CD8-positive, alpha-beta memory T cell (primary cell): ENCODE measurements at regions not wholly inside any gene's neighbourhood (a gene's known extent, or its start where the extent isn't known, plus 50 kb on each side); places are given as distances from the start of the nearest gene placed in this dataset.

ENCODE experiments used
- CTCF ChIA-PET: fragments of 350-600 bp; sonication (Branson Sonifier 250); formaldehyde crosslinking; loops from one replicate; lab custom pipeline; 2021; ENCODE audit warnings: antibody characterized with exemption; lab: Charles Lee
- POLR2A ChIA-PET: fragments of 350-600 bp; sonication (Branson Sonifier 250); formaldehyde crosslinking; loops from one replicate; lab custom pipeline; 2021; ENCODE audit warnings: antibody characterized with exemption; lab: Charles Lee
- DNase-seq, 5 donors: peaks; one replicate each; pipeline versions ENCODE4 v3.0.0 to v3.0.0-alpha.2; 2020 to 2022; ENCODE audit warnings: mixed read lengths in 1 of 5
- H3K27ac ChIP-seq: one replicate; pipeline ENCODE4 v1.7.0; 2013; ENCODE audit warnings: low read depth, mild to moderate bottlenecking, low read length, moderate library complexity
- H3K27me3 ChIP-seq: 2 replicates; pipeline ENCODE4 v1.7.0; 2013; ENCODE audit warnings: low read length, mild to moderate bottlenecking; ENCODE audit not compliant: insufficient read depth, poor library complexity, severe bottlenecking
- H3K36me3 ChIP-seq: 2 replicates; pipeline ENCODE4 v1.7.0; 2013; ENCODE audit warnings: mild to moderate bottlenecking, low read length, moderate library complexity; ENCODE audit not compliant: insufficient read depth
- H3K4me1 ChIP-seq: 2 replicates; pipeline ENCODE4 v1.7.0; 2013; ENCODE audit warnings: mild to moderate bottlenecking, low read length, moderate library complexity; ENCODE audit not compliant: insufficient read depth
- H3K4me3 ChIP-seq: 2 replicates; pipeline ENCODE4 v1.7.0; 2013; ENCODE audit warnings: mild to moderate bottlenecking, low read length
- H3K9me3 ChIP-seq: 2 replicates; pipeline ENCODE4 v1.7.0; 2013; ENCODE audit warnings: mild to moderate bottlenecking, low read length
- H3K27ac Mint-ChIP-seq, 8 donors: one replicate each; pipeline ENCODE4 v1.8.0; 2020 to 2021; ENCODE audit warnings: mixed read lengths in 8 of 8, mild to moderate bottlenecking in 6 of 8, inconsistent platforms in 3 of 8, moderate library complexity in 3 of 8
- H3K27me3 Mint-ChIP-seq, 2 donors: one replicate each; pipeline ENCODE4 v1.8.0; 2020 to 2021; ENCODE audit warnings: mixed read lengths in 2 of 2, mild to moderate bottlenecking in 1 of 2, moderate library complexity in 1 of 2
- H3K36me3 Mint-ChIP-seq, 3 donors: one replicate each; pipeline ENCODE4 v1.8.0; 2020 to 2021; ENCODE audit warnings: mixed read lengths in 3 of 3, inconsistent platforms in 1 of 3, mild to moderate bottlenecking in 1 of 3
- H3K4me1 Mint-ChIP-seq, 3 donors: one replicate each; pipeline ENCODE4 v1.8.0; 2020 to 2021; ENCODE audit warnings: mixed read lengths in 3 of 3, inconsistent platforms in 1 of 3, mild to moderate bottlenecking in 1 of 3
- H3K4me3 Mint-ChIP-seq, 7 donors: one replicate each; pipeline ENCODE4 v1.8.0; 2020 to 2021; ENCODE audit warnings: mixed read lengths in 7 of 7, mild to moderate bottlenecking in 6 of 7, moderate library complexity in 4 of 7, inconsistent platforms in 2 of 7
- H3K9me3 Mint-ChIP-seq, 5 donors: one replicate each; pipeline ENCODE4 v1.8.0; 2020 to 2022; ENCODE audit warnings: mixed read lengths in 5 of 5, mild to moderate bottlenecking in 3 of 5, moderate library complexity in 2 of 5, inconsistent platforms in 1 of 5

DNA sequence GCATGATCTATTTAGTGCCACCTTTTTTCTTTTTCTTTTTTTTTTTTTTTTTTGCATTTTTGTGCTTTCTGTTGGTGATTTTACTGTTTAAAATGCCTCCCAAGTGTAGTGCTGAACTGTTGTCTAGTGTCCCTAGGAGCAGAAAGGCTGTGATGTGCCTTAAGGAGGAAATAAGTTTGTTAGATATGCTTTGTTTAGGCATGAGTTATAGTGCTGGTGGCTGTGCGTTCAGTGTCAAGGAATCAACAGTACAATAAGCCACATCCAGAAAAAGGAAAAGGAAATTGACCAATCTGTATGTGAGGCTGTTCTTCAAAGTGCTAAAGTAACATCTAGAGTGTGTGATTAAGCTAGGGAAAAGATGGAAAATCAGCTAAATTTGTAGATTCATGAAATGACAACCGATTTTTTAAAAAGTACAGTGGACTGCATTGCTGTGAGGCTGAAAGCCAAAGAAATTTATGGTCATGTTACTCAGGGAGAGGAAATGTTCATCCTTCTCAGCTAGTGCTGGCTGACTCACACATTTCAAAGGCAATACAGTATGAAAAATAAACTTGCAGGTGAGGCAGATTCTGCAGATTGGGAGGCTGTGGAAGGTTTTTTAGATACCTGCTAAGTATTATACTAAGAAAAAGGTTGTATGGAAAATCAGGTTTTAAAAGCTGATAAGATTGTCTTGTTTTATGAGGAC, 122.7 kb upstream of the ADCY1 start:
- H3K4me3 Mint-ChIP-seq: no peak overlapping the region
- Histone ChIP-seq H3K27ac (no peak overlapping the region), H3K36me3 (no peaks in the 10 kb centered on the region), H3K27me3 (no peaks in the 10 kb centered on the region), H3K4me3 (no peak overlapping the region), H3K9me3 (no peaks in the 10 kb centered on the region), H3K4me1 (no peaks in the 10 kb centered on the region)
- no peaks in the 10 kb centered on the region for H3K9me3 Mint-ChIP-seq
- H3K4me1 Mint-ChIP-seq: no peaks in the 10 kb centered on the region
- no peak for DNase-seq
- H3K27ac Mint-ChIP-seq: no peak overlapping the region
- H3K27me3 Mint-ChIP-seq: peaks cover 7 to 35% of the 10 kb centered on the region in 2 donors
- H3K36me3 Mint-ChIP-seq: no peaks in the 10 kb centered on the region
- POLR2A ChIA-PET: no interaction called here
- CTCF ChIA-PET: no interaction called here

GRCh38 chr7:45454771-45455170, 119.4 kb upstream of the ADCY1 start:
- DNase-seq: no peak
- no peaks in the 10 kb centered on the region for H3K36me3 Mint-ChIP-seq
- POLR2A ChIA-PET: no interaction called here
- H3K9me3 Mint-ChIP-seq: no peaks in the 10 kb centered on the region
- Histone ChIP-seq H3K36me3 (no peaks in the 10 kb centered on the region), H3K27ac (no peak overlapping the region), H3K4me1 (no peaks in the 10 kb centered on the region), H3K9me3 (no peaks in the 10 kb centered on the region), H3K27me3 (no peaks in the 10 kb centered on the region), H3K4me3 (no peak overlapping the region)
- H3K4me3 Mint-ChIP-seq: no peak overlapping the region
- peaks cover 7 to 29% of the 10 kb centered on the region in 2 donors for H3K27me3 Mint-ChIP-seq
- H3K4me1 Mint-ChIP-seq: no peaks in the 10 kb centered on the region
- CTCF ChIA-PET: no interaction called here
- H3K27ac Mint-ChIP-seq: no peak overlapping the region

GRCh38 chr7:45455662-45456061, 118.5 kb upstream of the ADCY1 start:
- ChIA-PET POLR2A (no interaction called here), CTCF (no interaction called here)
- peaks cover 7 to 27% of the 10 kb centered on the region in 2 donors for H3K27me3 Mint-ChIP-seq
- H3K9me3 Mint-ChIP-seq: no peaks in the 10 kb centered on the region
- H3K36me3 ChIP-seq: no peaks in the 10 kb centered on the region
- H3K4me3 ChIP-seq: no peak overlapping the region
- H3K4me3 Mint-ChIP-seq: no peak overlapping the region
- no peaks in the 10 kb centered on the region for H3K9me3 ChIP-seq
- H3K27ac ChIP-seq: no peak overlapping the region
- no peaks in the 10 kb centered on the region for H3K4me1 ChIP-seq
- H3K27ac Mint-ChIP-seq: no peak overlapping the region
- no peaks in the 10 kb centered on the region for H3K4me1 Mint-ChIP-seq
- H3K36me3 Mint-ChIP-seq: no peaks in the 10 kb centered on the region
- no peaks in the 10 kb centered on the region for H3K27me3 ChIP-seq
- no peak for DNase-seq

GRCh38 chr7:45456105-45456504, 118.1 kb upstream of the ADCY1 start:
- Mint-ChIP-seq H3K9me3 (no peaks in the 10 kb centered on the region), H3K27me3 (peaks cover 7 to 27% of the 10 kb centered on the region in 2 donors), H3K36me3 (no peaks in the 10 kb centered on the region), H3K4me3 (no peak overlapping the region), H3K27ac (no peak overlapping the region), H3K4me1 (no peaks in the 10 kb centered on the region)
- ChIA-PET POLR2A (no interaction called here), CTCF (no interaction called here)
- Histone ChIP-seq H3K27ac (no peak overlapping the region), H3K4me1 (no peaks in the 10 kb centered on the region), H3K36me3 (no peaks in the 10 kb centered on the region), H3K27me3 (no peaks in the 10 kb centered on the region), H3K9me3 (no peaks in the 10 kb centered on the region), H3K4me3 (no peak overlapping the region)
- no peak for DNase-seq

DNA sequence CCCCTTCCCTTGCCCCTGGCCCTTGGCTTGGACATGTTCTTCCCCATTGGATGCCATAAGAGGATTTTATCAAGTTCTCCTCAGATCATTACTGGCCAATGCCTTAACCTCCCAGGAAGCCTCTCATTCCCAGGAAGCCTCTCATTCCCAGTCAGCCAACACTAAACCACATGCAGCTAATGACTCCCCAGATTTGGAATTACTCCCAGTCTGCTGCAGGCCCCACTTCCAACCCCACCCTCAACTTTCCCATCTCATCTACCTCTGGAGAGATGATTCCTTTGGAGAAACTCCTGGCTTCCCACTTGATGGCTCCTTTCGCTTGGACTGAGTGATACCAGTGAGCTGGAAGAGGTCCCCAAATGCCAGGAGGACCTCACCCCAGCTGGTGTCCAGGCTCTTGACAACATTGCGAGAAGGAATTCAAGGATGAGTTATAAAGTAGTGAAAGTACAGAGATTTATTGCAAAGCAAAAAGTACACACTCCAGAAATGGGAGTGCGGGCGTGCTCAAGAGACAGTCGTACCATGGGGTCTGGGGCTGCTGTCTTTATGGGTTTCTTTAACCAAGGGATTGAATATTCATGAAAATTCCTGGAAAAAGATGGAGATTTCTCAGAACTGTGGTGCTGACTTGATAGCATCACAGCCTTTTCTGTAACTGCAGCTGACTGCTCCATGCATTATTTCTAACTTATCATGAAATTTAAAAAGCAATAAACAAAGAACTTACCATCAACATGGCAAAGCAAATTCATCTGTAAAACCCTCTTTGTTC, 117.2 kb upstream of the ADCY1 start:
- no peaks in the 10 kb centered on the region for H3K36me3 Mint-ChIP-seq
- peaks cover 7 to 26% of the 10 kb centered on the region in 2 donors for H3K27me3 Mint-ChIP-seq
- no peaks in the 10 kb centered on the region for H3K9me3 ChIP-seq
- no peak overlapping the region for H3K4me3 ChIP-seq
- ChIA-PET CTCF (interaction anchor here (1.4 kb wide), 1 partner anchor 11 kb away, joined by 4 read pairs; no protein-coding TSS in a partner anchor), POLR2A (no interaction called here)
- H3K27ac Mint-ChIP-seq: no peak overlapping the region
- H3K4me1 ChIP-seq: no peaks in the 10 kb centered on the region
- H3K4me1 Mint-ChIP-seq: no peaks in the 10 kb centered on the region
- H3K9me3 Mint-ChIP-seq: no peaks in the 10 kb centered on the region
- H3K36me3 ChIP-seq: no peaks in the 10 kb centered on the region
- H3K4me3 Mint-ChIP-seq: no peak overlapping the region
- H3K27me3 ChIP-seq: no peaks in the 10 kb centered on the region
- no peak for DNase-seq
- H3K27ac ChIP-seq: no peak overlapping the region

DNA sequence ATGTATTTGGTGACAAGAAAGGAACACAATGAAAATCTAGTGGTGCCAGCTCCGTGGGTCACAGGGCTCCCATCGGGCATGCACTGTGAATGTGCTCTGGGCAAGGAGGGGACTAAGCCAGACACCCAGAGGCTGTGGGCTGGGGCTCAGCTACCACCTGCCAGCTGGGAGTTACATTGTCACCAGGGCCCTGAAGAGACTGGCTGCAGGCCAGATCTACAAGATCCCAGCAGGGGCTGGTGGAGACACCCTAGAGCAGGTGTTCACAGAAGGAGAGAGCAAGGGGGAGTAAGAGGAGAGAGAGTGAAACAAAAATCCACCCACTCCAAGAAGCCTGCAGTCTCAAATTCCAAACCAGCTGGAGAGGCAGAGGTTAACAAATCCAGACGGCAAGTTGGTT, 116.6 kb upstream of the ADCY1 start:
- DNase-seq: no peak
- H3K4me3 ChIP-seq: no peak overlapping the region
- Mint-ChIP-seq H3K9me3 (no peaks in the 10 kb centered on the region), H3K4me1 (no peaks in the 10 kb centered on the region), H3K36me3 (no peaks in the 10 kb centered on the region), H3K27me3 (peaks cover 7 to 23% of the 10 kb centered on the region in 2 donors), H3K4me3 (no peak overlapping the region), H3K27ac (no peak overlapping the region)
- no peaks in the 10 kb centered on the region for H3K9me3 ChIP-seq
- POLR2A ChIA-PET: no interaction called here
- CTCF ChIA-PET: interaction anchor here (1.4 kb wide), 1 partner anchor 10 kb away, joined by 4 read pairs; no protein-coding TSS in a partner anchor
- no peak overlapping the region for H3K27ac ChIP-seq
- H3K27me3 ChIP-seq: no peaks in the 10 kb centered on the region
- no peaks in the 10 kb centered on the region for H3K36me3 ChIP-seq
- no peaks in the 10 kb centered on the region for H3K4me1 ChIP-seq

GRCh38 chr7:45459476-45459875, 114.7 kb upstream of the ADCY1 start:
- peaks cover 7 to 15% of the 10 kb centered on the region in 2 donors for H3K27me3 Mint-ChIP-seq

GRCh38 chr7:45460379-45460778, 113.8 kb upstream of the ADCY1 start:
- peaks cover 0 to 5% (median 0%) of the 10 kb centered on the region in 5 donors for H3K9me3 Mint-ChIP-seq
- H3K27me3 Mint-ChIP-seq: peaks cover 3 to 8% of the 10 kb centered on the region in 2 donors
- Histone ChIP-seq H3K4me1 (no peaks in the 10 kb centered on the region), H3K27me3 (no peaks in the 10 kb centered on the region), H3K4me3 (no peak overlapping the region), H3K27ac (no peak overlapping the region), H3K9me3 (no peaks in the 10 kb centered on the region), H3K36me3 (no peaks in the 10 kb centered on the region)
- no peak overlapping the region for H3K27ac Mint-ChIP-seq
- H3K4me1 Mint-ChIP-seq: no peaks in the 10 kb centered on the region
- no peaks in the 10 kb centered on the region for H3K36me3 Mint-ChIP-seq
- H3K4me3 Mint-ChIP-seq: no peak overlapping the region
- ChIA-PET CTCF (no interaction called here), POLR2A (no interaction called here)
- DNase-seq: no peak

More at GRCh38 chr7:45459476-45459875, 114.7 kb upstream of the ADCY1 start:
- Histone ChIP-seq H3K27ac (no peak overlapping the region), H3K9me3 (no peaks in the 10 kb centered on the region), H3K27me3 (no peaks in the 10 kb centered on the region), H3K4me1 (no peaks in the 10 kb centered on the region), H3K36me3 (no peaks in the 10 kb centered on the region), H3K4me3 (no peak overlapping the region)
- ChIA-PET CTCF (no interaction called here), POLR2A (no interaction called here)
- no peak for DNase-seq
- H3K4me1 Mint-ChIP-seq: no peaks in the 10 kb centered on the region
- no peak overlapping the region for H3K27ac Mint-ChIP-seq
- H3K4me3 Mint-ChIP-seq: no peak overlapping the region
- peaks cover 0 to 5% (median 0%) of the 10 kb centered on the region in 5 donors for H3K9me3 Mint-ChIP-seq
- no peaks in the 10 kb centered on the region for H3K36me3 Mint-ChIP-seq
